Lung microvascular endothelial cell (primary cell): ENCODE measurements at regions not wholly inside any gene's neighbourhood (a gene's known extent, or its start where the extent isn't known, plus 50 kb on each side); places are given as distances from the start of the nearest gene placed in this dataset.

ENCODE experiments used
- DNase-seq, 2 donors: peaks; one replicate each; pipeline versions ENCODE4 v3.0.0 to v3.0.0-alpha.2; 2010; ENCODE audit warnings: low read depth in 2 of 2

- no peak for DNase-seq
Observed at GRCh38 chr11:70672991-70673653, 274.8 kb downstream of the CTTN start.

GRCh38 chr11:70674605-70675004 is 276.3 kb downstream of the CTTN start:
- DNase-seq = no peak

DNA sequence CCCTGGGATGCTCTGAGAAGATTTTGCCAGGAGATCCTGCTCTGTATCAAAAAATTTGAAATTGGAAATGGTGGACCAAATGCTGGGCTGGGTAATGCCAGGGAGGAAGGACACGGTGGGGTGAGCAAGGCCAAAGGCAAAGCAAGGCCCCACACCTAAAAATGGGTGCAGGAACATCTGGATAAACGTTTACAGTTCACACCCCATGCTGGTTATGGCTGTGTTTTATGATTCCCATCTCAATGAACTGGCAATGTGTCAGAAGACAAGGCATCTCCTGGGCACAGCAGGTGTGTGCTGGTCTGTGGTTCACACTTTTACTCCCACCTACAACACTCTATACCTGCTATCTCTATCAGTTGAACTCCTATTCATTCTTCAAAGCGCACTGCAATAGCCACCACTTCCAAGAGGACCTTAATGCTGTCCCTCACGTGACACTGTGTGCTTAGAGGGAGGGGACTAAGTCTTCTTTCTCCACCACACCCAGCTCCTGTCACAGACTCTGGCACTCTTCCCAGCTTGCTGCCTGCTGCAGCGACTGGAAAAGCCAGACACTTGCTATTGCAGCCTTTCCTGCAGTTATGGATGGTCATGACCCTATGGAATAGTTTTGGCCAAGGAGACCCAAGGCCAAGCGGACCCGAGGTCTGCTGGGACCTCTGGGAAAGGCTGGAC is 277.5 kb downstream of the CTTN start:
- DNase-seq = no peak

DNA sequence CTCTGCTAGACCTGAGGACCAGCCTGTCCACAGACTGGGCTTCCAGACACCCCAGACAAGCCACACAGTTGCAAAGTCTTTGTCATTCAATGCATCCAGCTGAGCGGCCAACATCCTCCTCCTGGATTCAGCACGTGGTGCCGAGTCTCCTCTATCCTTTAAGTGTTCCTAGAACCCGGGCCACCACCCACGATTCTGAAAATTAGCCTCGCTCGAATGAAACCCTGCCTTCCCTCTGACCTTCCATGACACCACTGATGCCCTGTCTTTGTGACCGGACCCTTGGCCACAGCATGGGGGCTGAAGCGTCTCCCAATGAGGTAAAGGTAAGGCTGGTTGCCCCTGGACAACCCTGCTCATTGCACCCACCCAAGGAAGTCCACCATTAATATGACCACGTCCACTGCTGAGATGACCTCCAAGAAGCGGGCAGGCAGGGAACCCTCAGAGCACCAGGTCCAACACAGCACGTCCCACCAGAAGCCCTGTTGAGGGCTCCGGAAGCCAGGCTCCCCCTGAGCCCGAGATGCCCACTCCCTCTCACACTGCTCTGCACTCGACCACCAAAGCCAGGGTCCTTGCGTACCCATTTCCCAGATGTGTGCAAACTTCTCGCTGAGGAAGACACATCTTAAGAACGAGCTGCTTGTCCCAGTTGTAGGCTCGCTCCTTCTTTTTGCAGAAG is 279.0 kb downstream of the CTTN start:
- no peak for DNase-seq

- no peak for DNase-seq
Observed at GRCh38 chr11:70678931-70679900, 280.9 kb downstream of the CTTN start.

DNA sequence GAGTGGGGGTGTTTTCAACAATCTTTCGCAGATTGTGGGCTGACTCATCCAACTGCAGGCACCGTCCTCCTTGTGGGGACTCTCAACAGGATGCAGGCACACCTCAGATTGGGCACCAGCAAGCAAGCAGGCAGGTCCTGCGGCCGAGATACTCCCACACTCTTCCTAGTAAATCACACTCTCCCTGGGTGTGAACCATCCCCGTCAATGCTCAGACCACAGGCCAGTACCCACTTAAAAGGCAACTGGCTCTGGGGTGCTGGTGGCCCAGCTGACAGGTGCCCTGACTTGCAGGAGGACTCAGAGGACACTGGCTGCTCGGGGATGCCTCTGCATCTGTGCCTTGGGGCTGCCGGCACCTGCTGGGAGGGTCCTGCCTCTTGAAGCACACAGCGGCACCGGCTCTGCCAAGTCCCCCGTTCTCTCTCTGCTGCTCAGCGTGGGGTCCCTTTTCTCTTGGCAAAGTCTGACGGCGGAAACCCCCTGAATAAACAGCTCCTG is 282.5 kb downstream of the CTTN start:
- no peak for DNase-seq

GRCh38 chr11:70682056-70682455 is 283.7 kb downstream of the CTTN start:
- DNase-seq = no peak

DNA sequence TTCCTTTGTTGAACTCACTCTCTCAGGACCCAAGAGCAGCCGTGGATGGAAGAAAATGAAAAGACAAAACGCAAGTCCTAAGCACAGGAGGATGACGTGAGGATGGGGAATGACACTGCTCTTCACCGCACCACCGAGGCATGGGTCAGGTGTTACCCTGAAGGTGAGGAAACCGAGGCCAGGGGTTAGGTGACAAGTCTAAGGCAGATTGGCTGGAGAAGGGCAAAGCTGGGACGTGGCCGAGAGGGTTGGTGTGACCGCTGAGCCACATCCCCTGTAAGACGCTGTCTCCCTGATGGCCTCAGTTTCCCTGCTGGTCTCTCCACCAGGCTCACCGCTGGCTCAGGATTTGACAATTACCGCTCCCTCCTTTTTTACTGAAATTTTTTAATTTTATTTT is 284.4 kb downstream of the CTTN start:
- no peak for DNase-seq

DNA sequence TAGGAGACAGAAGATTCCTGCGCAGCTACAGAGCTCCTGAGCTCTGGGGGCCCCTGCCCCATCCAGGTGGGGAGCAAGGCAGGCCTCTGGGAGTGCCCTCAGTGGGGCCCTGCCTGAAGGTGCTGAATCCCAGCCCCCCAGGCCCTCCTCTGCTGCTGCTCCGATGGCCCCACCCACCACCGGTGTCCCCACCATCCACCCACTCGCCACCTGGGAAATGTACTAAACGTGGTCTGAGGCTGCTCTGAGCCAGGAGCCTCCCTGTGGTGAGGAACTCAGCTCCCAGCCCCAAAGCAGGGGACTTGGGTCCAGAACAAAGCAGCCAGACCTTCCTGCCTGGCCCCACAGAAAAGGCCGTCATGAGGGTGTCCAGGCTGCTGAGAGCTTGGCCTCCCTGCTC is 289.4 kb downstream of the CTTN start:
- DNase-seq = no peak

- no peak for DNase-seq
Observed at GRCh38 chr11:70688142-70688541, 289.8 kb downstream of the CTTN start.

DNA sequence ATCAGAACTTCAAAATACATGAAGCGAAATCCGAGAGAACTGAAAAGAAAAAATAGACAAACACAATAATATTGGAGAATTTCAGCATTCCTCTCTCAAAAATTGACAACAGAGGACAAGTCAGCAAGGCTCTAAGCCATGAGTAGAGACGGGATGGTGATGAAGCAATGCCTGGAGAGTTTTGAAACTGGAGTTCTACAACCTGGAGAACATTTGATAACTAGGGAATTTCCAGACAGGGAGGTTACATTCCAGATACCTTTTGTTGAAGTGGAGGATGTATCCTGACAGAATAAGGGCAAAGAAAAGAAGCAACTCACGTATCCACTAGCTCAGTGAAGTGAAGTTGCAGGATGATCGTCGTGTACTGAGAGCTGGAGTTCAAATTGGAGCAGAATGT is 291.4 kb downstream of the CTTN start:
- DNase-seq = no peak

DNA sequence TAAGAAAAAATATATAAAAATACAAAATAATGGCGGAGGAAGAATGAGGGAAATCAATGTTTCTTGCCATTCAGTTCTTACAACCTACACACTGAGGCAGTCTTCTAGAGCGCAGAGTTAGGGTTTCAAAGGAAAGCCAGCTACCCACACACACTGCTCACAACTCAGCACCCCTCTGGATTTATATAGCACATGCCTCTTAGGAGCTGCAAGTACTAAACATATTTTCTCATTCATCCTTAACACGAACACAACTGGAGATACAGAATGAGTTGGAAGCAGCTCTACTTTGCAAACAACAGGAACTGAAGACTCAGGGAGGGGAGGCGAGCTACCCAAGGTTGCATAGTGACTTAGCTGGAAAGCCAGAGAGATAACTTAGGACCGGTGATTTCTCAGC is 293.8 kb downstream of the CTTN start:
- DNase-seq = no peak

DNA sequence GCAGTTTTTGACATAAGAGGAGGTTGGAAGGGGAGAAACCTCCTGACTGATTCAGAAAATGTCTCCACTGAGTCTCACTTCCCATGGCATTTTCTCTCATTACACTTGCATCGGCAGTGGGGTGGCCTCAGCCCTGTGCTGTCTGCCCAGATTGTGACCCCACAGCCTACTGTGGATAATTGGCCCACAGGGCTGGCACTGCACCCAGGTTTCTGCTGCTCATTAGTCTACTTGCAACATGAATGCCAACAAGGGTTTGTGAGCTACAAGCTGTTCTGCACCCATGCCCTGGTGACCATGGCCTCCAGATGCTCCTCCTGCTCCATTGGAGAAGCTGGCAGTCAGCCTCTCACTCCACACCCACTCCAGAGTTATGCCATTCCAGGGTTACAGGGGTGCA is 296.0 kb downstream of the CTTN start:
- no peak for DNase-seq

DNA sequence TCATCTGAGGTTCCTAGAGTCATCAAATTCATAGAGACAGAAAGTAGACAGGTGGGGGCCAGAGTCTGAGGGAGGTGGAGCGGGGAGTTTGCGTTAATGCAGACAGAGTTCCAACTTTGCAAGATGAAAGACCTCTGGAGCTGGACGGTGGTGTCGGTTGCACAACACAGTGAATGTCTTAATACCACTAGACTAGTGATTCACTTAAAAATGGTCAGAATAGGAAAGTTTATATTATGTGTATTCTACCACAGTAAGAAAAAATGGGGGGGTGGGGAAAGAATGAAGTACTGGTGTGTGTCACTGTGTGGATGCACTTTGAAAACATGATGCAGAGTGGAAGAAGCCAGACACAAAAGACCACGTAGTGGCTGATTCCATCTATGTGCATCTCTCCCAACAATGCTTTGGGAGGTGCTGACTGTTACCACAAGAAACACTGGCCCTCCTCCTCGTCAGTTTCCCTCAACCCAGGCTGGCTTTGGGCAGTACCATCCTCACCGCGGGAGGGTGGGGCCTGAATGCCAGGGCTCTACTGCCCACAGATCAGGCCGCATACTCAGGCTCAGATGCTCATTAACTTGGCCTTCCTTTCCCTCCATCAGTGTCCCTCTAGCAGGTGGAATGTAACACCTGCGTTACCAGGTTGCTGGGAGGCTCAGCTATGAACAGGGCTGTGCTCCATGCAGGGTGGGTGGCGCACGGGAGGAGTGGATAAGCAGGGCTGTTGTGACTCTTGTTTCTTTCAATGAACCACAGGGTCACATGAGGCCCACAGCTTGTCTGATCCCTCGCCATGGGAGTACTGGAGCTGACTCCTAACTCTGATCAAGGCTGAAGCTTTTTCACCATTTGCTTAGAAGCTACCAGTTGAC is 297.0 kb downstream of the CTTN start:
- no peak for DNase-seq

DNA sequence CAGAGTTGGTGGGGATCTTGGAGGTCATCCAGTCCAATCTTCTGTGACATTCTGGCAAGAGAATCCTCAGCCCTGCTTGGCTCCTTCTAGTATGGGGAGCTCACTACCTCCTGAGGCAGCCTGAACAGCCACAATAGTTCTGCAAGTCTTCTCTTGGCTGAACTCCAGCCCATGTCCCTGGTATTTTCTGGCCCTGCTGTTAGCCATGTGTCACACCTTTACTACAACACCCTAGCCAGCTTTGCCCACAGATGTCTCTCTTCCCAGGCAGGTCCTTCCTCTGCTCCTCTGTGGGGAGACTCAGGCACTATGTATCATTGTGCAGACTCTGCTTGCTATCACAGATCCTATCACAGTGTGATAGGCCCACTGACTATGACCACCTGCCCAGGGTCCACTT is 297.7 kb downstream of the CTTN start:
- DNase-seq = no peak

GRCh38 chr11:70696564-70696963 is 298.2 kb downstream of the CTTN start:
- DNase-seq = no peak

DNA sequence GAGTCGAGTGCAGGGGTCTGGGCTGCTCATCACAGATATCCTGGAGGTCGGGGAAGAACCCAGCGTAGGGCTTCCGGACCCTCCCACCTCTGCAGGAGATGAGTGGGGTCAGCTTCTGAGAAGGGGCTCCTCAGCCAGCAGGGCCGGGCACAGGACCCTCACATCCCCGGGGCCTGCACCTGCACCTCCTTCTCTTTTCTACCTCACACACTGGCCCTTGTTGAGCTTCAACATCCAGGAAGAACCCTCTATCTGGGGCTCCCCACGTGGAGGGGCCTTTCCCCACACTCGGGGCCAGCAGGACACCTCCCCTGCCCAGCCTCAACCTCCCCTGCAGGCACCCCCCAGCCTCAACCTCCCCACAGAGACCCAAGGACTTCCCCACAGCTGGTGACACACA is 299.4 kb downstream of the CTTN start:
- no peak for DNase-seq

GRCh38 chr11:70698871-70699270 is 300.5 kb downstream of the CTTN start:
- DNase-seq = no peak

- DNase-seq = peak in 1 of 2 donors; percentile 24
Observed at GRCh38 chr11:70699294-70700221, 301.2 kb downstream of the CTTN start.
